Stimulated activated CD8-positive, alpha-beta memory T cell treated with anti-CD3 and anti-CD28 coated beads, Interleukin-4, amount 100 ng/mL, for 48 hours (primary cell): ENCODE measurements at regions not wholly inside any gene's neighbourhood (a gene's known extent, or its start where the extent isn't known, plus 50 kb on each side); places are given as distances from the start of the nearest gene placed in this dataset.
"Not testable (repeated sequence)": the region's sequence is repeated elsewhere in the genome, so short reads cannot be mapped to it uniquely, and the experiment has no call there.

Experiments used
- DNase-seq: peaks from one replicate; pipeline ENCODE4 v3.0.0-alpha.2; 2020

DNA sequence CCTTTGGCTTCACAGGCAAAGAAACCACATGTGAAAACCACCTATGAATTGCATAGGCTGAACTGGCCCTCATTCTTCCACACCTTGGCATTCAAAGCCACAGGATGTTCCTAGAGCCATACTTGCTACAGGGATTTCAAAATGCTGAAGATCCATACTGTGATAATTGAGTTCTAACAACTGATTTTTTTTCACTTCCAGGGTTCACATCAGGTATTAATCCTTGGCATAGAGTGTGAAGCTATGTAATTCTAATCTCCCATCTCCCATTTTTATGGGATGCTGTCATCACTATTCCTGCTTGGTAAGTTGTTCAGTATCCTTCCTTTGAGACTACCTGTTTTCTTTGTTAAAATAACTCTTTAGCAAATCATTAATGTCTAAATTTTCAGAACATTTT is 1569.2 kb upstream of the ADGRL3 start:
- no peak for DNase-seq

DNA sequence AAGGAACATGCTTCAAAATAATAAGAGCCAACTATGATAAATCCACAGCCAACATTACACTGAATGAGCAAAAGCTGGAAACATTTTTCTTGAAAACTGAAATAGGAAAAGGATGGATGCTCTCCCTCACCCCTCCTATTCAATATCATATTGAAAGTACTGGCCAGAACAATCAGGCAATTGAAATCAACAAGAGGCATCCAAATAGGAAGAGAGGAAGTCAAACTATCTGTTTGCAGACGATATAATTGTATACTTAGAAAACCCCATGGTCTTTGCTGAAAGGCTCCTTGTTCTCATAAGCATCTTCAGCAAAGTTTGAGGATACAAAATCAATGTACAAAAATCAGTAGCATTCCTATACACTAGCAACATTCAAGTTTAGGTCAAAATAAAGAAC is 1562.5 kb upstream of the ADGRL3 start:
- no peak for DNase-seq

DNA sequence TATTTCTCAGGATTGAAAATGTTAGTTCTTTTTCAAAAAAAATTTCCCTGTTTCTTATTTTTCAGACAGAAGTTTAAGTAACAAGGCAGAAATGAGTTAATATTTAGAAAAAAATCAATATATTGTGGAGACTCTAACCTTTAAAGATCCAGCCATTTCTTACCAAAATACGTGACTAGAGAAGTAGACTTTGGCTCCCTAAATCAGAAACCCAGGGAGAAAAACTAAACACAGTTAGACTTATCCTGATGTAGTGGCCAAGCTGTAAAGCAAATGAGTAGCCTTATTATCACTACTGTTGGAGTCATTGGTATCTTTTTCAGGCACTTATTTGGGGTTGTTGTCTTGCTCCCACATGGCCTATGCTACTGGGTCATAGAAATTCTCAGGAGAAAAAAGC is 1556.4 kb upstream of the ADGRL3 start:
- DNase-seq = no peak

DNA sequence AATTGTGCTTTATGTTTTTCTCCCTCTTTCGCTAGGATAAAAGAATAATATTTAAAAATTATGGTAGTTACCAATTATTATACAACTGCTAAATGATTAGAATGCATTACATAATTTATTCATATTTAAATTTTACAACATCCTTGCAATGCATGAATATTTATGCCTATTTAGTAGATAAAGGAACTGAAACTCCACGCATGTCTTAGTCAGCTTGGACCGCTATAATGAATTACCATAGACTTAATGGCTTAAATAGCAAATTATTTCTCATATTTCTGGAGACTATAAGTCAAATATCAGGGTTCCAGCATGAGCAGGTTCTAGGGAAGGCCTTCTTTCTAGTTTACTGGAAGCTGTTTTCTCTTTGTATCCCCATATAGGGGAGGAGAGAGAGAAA is 1555.4 kb upstream of the ADGRL3 start:
- no peak for DNase-seq

DNA sequence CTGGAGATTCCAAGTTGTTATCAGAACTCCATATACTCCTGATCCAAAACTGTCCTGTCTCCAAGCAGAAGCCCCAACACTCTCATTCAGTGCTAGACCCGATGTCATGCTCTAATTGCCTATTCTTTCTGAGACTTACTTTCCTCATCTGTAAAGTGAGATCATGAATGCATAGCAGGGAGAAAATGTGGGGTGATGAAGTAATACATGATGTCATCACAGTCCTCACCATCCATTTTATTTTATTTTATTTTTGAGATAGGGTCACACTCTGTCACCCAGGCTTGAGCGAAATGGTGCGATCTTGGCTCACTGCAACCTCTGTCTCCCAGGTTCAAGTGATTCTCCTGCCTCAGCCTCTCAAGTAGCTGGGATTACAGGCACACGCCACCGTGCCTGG is 1554.0 kb upstream of the ADGRL3 start:
- no peak for DNase-seq

DNA sequence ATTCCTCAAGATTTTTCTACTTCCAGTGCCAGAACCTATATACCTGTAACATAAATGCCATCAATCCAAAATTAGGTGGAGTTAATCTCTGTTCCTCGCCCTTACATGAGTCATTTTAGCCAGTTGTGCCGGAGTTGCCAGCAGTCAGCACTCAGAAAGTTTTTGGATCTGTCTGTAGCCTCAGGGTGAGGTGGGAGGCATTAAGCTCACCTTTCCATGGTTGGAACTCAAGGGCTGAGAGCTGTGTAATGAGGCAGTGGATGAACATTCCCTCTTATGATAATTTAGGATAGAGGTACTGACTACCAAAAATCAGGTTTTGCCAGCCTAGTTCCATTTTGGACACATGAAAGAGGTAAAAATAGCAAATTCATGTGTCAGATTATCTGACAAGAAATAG is 1553.1 kb upstream of the ADGRL3 start:
- DNase-seq = no peak

DNA sequence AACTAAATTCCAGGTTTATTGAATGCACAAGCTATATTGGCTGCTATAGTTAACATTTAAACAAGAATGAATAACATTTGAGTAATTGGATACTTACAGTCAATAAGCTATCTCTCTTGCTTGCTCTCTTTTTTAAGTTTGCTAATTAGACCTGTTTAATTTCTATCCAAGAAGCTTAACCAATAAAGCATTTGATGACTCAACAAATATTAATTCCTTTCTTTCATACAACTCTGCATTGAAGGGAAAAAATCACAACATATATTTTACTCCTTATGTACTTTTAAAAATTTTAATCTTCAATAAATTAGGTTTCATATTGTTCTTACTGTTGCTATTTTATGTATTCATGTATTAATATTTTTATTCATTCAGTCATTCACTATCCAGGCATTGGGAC is 1552.6 kb upstream of the ADGRL3 start:
- DNase-seq = no peak

DNA sequence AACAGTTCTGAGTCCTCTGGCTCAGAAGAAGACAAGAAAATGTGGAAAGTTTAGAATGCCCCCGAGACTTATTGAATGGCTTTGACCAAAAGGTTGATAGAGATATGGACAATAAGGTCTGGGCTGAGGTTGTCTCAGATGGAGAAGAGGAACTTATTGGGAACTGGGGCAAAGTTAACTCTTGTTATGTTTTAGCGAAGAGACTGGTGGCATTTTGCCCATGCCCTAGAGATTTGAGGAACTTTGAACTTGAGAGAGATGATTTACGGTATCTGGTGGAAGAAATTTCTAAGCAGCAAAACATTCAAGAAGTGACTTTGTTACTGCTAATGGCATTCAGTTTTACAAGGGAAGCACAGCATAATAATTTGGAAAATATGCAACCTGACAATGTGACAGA is 1549.3 kb upstream of the ADGRL3 start:
- DNase-seq = no peak

DNA sequence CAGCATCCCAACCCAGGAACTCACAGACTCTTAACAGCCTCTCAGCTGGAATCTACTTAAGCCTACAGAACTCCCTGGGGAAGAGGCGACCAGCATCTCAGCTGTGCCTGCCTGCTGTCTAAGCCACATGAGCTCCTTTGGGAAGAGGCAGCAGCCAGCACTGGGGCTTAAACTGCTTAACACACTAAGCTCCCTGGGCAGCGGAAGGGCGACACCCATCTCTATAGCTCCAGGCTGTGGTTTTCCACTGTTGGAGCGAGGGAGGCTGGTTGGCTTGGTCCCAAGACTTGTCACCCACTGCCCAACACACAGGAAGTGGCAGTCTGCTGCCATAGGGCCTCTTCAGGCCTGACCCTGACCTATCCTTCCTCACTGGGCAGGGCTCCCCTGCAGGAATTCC is 1544.1 kb upstream of the ADGRL3 start:
- no peak for DNase-seq

DNA sequence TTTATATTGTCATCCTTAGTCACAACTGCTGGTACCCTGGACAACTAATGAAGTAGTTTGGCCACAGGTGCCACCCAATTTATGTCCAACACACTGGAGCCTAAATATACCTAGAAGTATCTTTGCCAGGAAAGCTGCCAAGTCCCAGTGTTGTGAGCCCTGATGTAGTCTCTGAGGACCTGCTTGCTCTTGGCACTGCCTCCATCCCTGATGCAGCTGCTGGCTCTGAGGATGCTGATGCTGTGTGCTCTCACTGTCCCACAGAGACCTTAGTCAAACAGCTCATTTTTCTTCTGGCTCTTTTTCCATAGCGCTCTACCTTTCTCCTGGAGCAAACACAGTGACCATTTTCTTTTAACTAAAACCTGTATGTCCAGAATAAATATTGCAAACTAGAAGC is 1535.4 kb upstream of the ADGRL3 start:
- DNase-seq = no peak

DNA sequence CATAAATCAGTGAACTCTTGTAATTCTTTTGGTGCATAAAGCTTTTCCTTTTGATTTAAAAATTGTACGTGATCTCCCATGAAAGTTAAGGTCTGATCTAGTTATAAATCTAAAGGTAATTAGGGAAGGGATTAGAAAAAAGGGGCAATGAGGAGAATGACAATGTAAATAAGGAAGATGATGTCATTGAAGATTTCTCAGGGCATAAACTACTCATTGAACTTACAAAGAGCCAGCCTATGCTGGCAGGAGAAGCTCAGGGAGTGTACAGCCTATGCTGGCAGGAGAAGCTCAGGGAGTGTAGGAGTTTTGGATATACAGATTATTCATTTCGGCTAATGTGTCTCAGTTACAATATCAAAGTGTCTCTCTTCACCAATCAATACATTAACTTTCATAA is 1533.5 kb upstream of the ADGRL3 start:
- DNase-seq = no peak

DNA sequence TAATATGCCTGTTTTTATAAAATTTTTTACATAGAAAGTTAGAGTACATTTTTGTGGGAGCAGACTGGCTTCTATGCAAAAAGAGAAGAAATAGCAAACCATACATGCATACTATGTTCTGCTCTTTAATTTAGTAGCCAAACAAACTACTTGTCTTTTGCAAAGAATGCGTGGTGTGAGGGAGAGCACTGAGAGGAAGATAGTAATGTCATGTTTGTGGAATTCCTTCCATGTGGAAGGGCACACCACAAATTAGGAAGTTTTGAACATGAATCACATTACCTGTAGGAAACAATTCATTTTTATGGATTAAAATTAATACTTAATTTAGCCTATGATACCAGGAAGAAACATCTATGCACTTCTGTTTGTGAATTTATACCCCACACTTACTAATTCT is 1529.1 kb upstream of the ADGRL3 start:
- DNase-seq = no peak

DNA sequence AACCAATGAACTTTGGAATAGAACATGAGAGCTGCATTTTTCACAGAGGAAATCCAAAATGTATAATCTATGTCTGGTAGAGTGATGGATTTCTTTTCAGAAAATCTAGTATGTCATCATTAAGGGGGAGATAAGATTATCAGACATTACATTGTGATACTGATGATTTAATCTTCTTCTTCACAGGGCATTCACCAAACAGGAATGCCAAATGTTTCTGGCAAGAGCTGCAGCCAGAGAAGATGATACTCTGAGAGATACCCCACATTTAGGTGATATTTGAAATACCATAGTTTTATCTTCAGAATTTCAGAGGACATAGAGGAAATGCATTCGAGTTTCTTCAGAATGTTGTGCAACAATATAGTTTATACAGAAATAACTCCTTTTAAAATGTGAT is 1523.7 kb upstream of the ADGRL3 start:
- no peak for DNase-seq

DNA sequence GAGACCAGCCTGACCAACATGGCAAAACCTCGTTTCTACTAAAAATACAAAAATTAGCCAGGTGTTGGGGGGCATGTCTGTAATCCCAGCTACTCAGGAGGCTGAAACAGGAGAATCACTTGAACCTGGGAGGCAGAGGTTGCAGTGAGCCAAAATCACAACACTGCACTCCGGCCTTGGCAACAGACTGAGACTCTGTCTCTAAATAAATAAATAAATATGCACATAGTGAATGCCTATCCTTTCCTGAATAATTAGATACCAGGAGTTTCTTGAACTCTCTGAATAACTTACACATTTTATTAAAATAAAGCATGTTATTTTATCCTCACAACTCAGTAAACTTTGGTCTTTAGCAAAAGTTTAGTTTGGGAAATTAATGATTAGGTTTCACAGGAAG is 1523.1 kb upstream of the ADGRL3 start:
- DNase-seq = not testable (repeated sequence)

DNA sequence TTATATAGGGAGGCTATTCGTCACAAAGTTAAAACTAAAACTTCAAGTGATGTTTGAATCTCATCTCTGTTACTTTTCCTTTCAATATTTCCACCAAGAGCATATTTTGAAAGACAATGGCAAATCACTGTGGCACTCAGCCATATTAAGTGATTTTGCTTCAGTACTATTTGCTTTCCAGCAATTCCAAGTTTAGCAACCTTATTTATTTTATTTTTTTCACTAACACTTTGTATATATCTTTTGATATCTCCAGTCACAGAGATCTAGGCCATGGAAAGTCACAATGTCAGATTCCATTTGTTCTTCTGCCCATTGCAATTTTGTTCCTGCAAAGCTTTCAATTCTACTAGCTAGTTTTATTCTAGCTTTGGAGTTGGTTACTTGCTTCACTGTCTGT is 1514.5 kb upstream of the ADGRL3 start:
- no peak for DNase-seq

DNA sequence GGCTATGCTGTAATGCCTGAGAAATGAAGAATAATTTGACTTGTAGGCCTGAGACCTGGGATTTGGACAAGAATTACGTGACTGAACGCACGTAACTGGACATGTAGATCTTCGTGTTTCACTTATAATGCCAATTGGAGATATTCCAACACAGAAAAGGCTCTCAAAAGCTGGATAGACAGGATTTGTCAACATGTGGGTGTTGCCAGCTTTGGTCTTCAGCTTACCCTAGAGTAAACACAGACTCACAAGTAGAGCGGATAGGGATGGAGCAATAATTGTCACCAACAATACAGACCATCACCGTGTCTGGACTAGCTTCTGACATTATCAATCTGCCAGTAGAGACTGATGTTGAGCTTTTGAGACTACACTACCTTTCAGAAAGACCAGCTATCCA is 1511.0 kb upstream of the ADGRL3 start:
- DNase-seq = no peak

DNA sequence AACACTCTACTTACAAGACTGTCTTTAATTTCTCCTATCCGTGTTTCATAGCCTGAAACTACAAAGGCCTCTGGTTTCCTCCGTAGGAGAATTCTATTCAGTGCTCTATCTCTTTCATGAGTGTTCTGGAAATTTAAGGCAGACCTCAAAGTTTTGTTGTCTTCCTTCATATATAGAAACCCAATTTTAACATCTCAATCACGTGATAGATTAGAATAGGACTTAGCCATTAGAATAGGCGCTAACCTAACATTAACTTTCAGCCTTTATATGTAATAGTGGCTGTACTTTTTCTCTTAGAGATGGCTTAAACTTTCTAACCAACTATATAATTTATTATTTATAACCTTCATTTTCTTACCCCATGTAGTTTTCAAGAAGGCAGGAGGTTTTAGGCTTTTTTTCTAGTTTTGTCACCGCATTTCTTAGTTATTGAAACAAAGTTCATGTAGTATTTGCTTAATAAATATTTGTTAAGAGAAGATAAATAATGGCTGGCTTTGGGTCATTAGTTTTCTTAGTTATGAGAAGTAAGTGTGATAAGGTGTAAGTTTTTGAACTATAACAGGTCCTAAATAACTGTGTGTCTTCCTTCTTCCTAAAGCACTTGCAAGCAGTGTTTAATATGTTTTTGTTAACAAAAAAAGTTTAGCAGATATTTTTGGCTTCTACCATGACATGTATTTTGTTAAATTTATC is 1504.6 kb upstream of the ADGRL3 start:
- no peak for DNase-seq

DNA sequence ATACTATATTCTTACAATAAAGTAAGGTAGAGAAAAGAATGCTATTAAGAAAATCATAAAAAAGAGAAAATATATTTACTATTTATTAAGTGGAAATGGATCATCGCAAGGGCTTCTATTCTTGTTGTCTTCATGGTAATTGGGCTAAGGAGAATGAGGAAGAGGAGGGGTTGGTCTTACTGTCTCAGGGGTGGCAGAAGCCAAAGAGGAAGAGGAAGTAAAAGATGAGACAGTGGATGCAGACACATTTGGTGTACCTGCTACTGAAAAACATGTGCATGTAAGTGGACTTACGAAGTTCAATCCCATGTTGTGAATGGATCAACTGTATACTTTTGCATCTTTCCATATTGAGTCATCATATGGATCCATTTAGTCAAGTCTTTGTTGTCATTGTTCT is 1502.1 kb upstream of the ADGRL3 start:
- no peak for DNase-seq

DNA sequence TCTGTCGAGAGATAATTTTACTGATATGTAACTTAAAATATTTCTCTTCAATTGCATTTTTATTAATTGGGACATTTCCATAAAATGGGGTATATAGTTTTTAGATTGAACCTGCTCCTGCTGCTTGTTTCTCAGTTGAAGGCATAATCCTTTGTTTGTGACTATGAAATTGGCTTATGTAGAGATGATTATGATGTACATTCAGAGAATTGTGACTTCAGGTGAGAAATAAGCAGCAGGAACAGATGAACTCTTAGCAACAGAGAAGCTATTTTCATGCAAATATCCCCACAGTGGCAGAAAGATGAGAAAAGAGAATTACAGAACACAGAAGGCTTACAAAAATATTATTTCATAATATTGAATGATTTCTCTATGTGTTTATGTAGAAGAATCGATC is 1499.5 kb upstream of the ADGRL3 start:
- no peak for DNase-seq

DNA sequence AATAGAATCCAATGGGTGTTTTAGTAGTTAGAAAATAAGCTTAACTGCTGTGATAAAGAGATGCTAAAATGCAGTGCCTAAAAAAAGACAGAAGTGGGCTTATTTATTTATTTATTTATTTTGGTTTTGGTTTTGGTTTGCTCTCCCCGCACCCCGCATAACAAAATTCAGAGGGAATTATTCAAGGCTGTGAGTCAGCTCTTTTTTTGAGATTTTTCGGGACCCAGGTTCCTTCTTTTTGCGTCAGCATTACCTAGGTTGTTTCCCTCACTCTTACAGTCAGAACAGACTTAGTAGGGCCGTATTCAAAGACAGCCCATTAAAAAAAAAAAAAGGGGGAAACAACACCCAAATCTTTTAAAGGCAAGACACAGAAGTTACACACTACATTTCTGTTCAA is 1495.5 kb upstream of the ADGRL3 start:
- no peak for DNase-seq

DNA sequence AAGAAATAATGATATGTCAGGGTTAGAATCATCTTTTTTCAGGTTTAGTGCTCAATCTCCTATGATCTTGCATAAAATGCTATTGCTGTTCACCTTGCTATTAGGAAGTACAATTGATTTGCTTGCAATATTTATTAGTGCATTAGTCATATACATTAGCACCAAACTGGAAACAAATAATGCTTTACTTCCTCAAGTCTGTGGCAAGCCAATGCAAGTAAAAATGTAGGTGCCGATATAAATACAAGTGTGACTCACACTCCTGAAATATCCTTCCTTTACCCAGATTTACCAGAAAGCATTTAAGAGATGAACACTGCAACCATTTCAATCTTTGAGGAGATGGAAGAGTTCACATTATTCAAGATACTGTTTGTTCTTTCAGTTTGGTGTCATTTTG is 1487.7 kb upstream of the ADGRL3 start:
- no peak for DNase-seq

DNA sequence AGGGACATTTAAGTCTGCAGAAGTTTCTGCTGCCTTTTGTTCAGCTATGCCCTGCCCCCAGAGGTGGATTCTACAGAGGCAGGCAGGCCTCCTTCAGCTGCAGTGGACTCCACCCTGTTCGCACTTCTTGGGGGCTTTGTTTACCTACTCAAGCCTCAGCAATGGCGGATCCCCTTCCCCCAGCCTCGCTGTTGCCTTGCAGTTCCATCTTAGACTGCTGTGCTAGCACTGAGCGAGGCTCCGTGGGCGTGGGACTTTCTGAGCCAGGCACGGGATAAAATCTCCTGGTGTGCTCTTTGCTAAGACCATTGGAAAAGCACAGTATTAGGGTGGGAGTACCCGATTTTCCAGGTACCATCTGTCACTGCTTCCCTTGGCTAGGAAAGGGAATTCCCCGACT is 1475.8 kb upstream of the ADGRL3 start:
- not testable (repeated sequence) for DNase-seq

DNA sequence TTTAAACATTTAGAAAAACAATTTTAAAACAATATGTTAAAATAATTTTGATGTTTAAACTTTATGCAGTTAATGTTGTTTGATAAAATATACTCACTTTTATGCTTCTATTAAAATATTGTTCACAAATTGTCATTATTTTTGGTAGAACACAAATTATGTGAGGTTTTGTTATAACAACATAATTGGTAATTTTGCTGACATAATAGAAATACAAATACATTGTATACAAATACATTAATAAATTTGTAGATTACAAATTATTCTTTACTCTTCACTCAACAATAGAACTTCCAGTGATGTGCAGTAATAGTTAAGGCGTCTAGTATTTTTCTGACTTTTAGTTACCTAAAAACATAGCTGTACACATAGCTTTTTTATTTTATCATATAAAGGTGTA is 1472.4 kb upstream of the ADGRL3 start:
- DNase-seq = no peak

DNA sequence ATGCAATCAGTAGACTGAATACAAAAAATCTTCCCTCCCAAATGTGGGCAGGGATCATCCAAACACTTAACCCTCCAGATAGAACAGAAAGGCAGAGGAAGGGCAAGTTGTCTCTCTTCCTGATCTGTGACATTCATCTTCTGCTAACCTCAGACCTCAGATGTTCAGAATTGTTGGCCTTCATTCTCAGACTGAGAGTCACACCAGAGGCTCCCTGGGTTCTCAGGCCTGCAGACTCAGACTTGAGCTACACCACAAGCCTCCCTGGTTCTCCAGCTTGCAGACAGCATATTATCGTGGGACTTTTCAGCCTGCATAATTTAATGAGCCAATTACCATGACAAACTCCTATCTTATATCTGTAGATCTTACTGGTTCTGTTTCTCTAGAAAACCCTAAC is 1471.6 kb upstream of the ADGRL3 start:
- DNase-seq = no peak

DNA sequence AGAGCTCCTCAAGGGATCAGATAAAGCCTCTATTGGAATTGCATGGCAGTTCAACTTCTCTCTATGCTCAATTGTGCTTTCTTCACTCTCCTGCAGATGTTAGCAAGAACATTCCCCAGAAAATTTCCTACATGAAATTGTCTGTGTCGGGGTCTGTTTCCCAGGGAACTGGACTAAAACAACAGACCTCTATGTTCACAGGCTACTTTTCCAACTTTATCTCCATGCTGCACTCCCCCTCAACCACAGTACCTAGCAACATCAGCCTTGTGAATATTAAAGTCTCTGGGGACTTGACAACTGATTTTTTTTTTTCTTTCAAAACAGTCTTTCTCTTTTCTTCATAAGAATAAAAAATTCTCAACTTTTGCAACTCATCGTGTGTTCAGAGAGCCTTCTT is 1470.8 kb upstream of the ADGRL3 start:
- no peak for DNase-seq

DNA sequence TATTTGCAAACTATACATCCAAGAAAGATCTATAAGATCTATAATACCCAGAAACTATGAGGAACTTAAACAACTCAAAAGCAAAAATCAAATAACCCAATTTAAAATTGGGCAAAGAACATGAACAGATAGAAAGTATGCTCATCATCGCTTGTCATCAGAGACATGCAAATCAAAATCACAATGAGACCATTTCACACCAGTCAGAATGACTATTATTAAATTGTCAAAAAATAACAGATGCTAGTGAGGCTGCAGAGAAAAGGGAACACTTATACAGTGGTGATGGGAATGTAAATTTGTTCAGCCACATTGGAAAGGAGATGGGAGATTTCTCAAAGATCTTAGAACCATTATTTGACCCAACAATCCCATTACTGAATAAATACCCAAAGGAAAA is 1451.7 kb upstream of the ADGRL3 start:
- DNase-seq = no peak
